HUES48 (cell line): ENCODE measurements at regions not wholly inside any gene's neighbourhood (a gene's known extent, or its start where the extent isn't known, plus 50 kb on each side); places are given as distances from the start of the nearest gene placed in this dataset.
"Not testable (repeated sequence)": the region's sequence is repeated elsewhere in the genome, so short reads cannot be mapped to it uniquely, and the experiment has no call there.

Experiments used
- H3K27ac ChIP-seq: one replicate; pipeline ENCODE4 v1.7.0; 2013; ENCODE audit warnings: low read depth, low read length, inconsistent platforms
- H3K27me3 ChIP-seq: 2 replicates; pipeline ENCODE4 v1.6.1; 2013; ENCODE audit warnings: mild to moderate bottlenecking, low read length; ENCODE audit not compliant: control insufficient read depth, insufficient read depth
- H3K36me3 ChIP-seq: 2 replicates; pipeline ENCODE4 v1.6.1; 2013; ENCODE audit warnings: low read length; ENCODE audit not compliant: control insufficient read depth, insufficient read depth
- H3K4me1 ChIP-seq: 2 replicates; pipeline ENCODE4 v1.6.1; 2013; ENCODE audit warnings: mild to moderate bottlenecking, low read length; ENCODE audit not compliant: control insufficient read depth, insufficient read depth
- H3K4me3 ChIP-seq: 2 replicates; pipeline ENCODE4 v1.5.1; 2013; ENCODE audit warnings: mild to moderate bottlenecking, low read depth, low read length
- H3K9ac ChIP-seq: 2 replicates; pipeline ENCODE4 v1.6.1; 2013; ENCODE audit warnings: mild to moderate bottlenecking, low read depth, low read length, moderate library complexity
- H3K9me3 ChIP-seq: 2 replicates; pipeline ENCODE4 v1.6.1; 2013; ENCODE audit warnings: low read length; ENCODE audit not compliant: control insufficient read depth, insufficient read depth

DNA sequence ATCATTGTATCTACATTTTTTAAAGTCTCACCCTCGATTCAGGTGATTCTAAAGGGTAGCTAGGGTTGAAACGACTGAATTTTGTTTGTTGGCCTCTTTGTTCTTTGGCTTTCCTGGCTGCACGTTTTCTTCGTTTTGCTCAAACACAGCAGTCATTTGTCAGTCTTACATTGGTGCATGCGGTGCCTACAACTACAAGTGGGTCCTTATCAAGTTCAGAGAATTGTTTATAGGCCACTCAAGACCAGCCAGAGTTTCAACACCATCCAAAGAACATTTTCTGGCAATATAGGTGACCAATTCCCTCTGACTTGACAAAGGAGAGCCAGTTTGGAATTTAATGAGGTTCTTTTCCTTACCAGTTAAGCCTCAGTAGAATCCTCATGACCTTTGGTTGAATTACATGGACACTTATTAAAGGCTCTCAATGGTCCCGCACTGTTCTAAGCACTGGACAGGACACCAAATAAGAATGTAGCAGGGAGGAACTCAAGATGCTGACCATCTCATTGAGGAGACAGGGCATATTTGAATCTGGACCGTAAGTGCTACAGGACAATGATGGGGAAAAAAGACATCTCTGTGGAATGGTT is 119.0 kb upstream of the DMRT1 start:
- Histone ChIP-seq H3K4me3 (no peak overlapping the region), H3K9ac (no peak overlapping the region), H3K27me3 (no peaks in the 10 kb centered on the region), H3K27ac (no peak overlapping the region), H3K4me1 (peaks cover 41% of the 10 kb centered on the region), H3K36me3 (no peaks in the 10 kb centered on the region), H3K9me3 (no peaks in the 10 kb centered on the region)

- not testable (repeated sequence) for H3K9ac ChIP-seq, H3K27me3 ChIP-seq, H3K4me3 ChIP-seq, H3K9me3 ChIP-seq, H3K27ac ChIP-seq, H3K36me3 ChIP-seq
- peaks cover 61% of the 10 kb centered on the region for H3K4me1 ChIP-seq
Observed at GRCh38 chr9:724461-724860, 117.0 kb upstream of the DMRT1 start.

DNA sequence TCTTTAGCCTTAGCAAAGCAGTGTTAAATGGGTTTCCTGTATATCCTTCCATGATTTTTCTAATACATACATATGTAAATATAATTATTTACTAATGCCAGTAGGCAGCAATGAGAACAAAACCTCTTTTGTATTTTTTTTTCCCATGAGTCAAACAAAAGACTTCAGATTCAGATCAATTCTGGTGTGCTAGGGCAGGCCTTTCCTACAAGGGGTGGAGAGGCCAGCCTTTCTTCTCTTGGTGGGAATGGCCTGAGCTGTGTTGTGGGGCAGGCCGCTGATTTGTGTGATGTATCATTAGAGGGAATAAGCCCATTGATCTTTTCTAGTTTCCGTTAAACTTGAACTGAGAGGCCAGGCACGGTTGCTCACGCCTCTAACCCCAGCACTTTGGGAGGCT is 115.5 kb upstream of the DMRT1 start:
- Histone ChIP-seq H3K9me3 (no peaks in the 10 kb centered on the region), H3K36me3 (0 out of 2 replicates have a peak, but pooled peaks cover under 1% of the 10 kb centered on the region), H3K27ac (no peak overlapping the region), H3K4me1 (peaks cover 51% of the 10 kb centered on the region), H3K4me3 (no peak overlapping the region), H3K27me3 (no peaks in the 10 kb centered on the region), H3K9ac (no peak overlapping the region)

DNA sequence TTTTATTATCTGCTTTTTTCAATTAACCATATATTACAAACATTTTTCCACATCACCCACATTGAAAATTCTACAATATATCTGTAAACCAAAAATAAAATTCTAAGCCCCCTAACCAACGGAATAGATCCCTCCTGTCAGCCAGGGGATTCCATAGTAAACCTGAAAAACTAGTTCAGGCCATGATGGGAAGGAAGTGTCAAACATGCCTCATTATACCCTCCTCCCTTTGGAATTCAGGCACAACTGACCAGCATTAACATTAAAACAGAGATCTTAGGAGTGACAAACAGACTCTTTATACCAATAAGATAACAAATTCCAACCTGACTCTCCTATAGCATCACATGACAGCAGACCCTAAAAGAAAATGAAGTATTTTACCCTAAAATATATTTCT is 113.7 kb upstream of the DMRT1 start:
- Histone ChIP-seq H3K27ac (peak overlapping the region; percentile 67), H3K9me3 (no peaks in the 10 kb centered on the region), H3K36me3 (peaks cover 13% of the 10 kb centered on the region; the same call in 1 of the 2 replicates), H3K4me3 (no peak overlapping the region), H3K4me1 (peaks cover 49% of the 10 kb centered on the region), H3K27me3 (no peaks in the 10 kb centered on the region), H3K9ac (peak overlapping the region; percentile 39; the same call in 1 of the 2 replicates)

DNA sequence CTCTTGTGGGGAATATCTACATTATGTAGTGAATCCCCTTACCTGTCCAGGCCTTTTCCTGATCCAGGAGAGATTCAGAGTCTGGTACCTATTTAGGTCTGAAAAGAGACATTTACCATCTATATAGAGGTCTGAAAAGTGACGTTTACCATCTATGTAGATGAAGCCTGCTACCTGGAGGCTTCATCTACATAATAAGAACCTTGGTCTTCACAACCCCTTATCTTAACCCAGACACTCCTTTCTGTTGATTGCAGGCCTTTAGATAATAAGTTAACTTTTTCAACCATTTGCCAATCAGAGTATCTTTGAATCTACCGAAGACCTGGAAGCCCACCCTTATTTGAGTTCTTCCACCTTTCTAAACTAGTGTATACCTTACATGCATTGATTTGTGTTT is 113.0 kb upstream of the DMRT1 start:
- 0 out of 2 replicates have a peak overlapping the region, but pooled peaks have one; percentile 39 for H3K9ac ChIP-seq
- H3K9me3 ChIP-seq: no peaks in the 10 kb centered on the region
- H3K4me3 ChIP-seq: no peak overlapping the region
- peaks cover 49% of the 10 kb centered on the region for H3K4me1 ChIP-seq
- peak overlapping the region; percentile 67 for H3K27ac ChIP-seq
- H3K36me3 ChIP-seq: peaks cover 17% of the 10 kb centered on the region; the same call in 1 of the 2 replicates
- no peaks in the 10 kb centered on the region for H3K27me3 ChIP-seq

GRCh38 chr9:731474-731873 is 110.0 kb upstream of the DMRT1 start:
- peaks cover 33% of the 10 kb centered on the region for H3K4me1 ChIP-seq
- H3K36me3 ChIP-seq: peaks cover 33% of the 10 kb centered on the region
- no peaks in the 10 kb centered on the region for H3K9me3 ChIP-seq
- no peak overlapping the region for H3K27ac ChIP-seq
- no peak overlapping the region for H3K4me3 ChIP-seq
- H3K9ac ChIP-seq: no peak overlapping the region
- no peaks in the 10 kb centered on the region for H3K27me3 ChIP-seq

GRCh38 chr9:734831-735511 is 106.5 kb upstream of the DMRT1 start:
- Histone ChIP-seq H3K9me3 (no peaks in the 10 kb centered on the region), H3K4me1 (no peaks in the 10 kb centered on the region), H3K4me3 (no peak overlapping the region), H3K9ac (no peak overlapping the region), H3K36me3 (peaks cover 59% of the 10 kb centered on the region), H3K27me3 (no peaks in the 10 kb centered on the region), H3K27ac (no peak overlapping the region)

DNA sequence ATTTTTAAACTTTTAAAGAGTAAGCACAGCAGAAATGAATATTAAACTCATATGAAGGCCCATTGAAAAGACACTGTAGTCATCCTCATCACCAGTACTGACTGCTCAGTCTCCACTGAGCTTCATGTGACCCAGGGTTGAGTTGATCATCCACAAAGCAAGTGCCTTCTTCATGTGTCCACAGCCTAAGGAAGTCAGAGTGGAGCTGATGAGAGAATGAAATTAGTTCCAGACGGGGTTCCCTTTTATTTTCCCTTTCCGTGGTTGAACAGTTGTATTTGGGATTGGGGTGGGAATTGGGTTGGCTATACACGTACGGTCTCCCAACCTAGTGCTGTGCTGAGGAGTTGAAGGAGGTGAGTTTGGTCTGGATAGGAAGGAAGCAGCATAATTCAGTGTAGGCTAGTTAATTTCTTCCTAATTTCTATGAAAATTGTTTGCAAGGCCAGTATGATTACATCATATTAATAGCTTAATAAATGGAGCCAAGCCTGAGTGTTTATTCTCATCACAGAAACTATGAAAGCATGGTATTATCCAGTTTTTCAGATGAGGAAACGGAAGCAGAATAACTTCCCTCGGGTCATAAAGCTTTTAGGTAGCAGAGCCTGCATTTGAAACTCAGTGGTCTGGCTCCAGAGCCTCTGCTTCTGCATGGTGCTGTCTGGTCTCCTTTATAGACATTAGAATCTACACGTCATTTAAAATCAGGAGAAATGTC is 103.9 kb upstream of the DMRT1 start:
- no peaks in the 10 kb centered on the region for H3K4me1 ChIP-seq
- no peaks in the 10 kb centered on the region for H3K9me3 ChIP-seq
- H3K4me3 ChIP-seq: no peak overlapping the region
- no peaks in the 10 kb centered on the region for H3K27me3 ChIP-seq
- H3K9ac ChIP-seq: no peak overlapping the region
- H3K27ac ChIP-seq: no peak overlapping the region
- H3K36me3 ChIP-seq: peaks cover 67% of the 10 kb centered on the region

DNA sequence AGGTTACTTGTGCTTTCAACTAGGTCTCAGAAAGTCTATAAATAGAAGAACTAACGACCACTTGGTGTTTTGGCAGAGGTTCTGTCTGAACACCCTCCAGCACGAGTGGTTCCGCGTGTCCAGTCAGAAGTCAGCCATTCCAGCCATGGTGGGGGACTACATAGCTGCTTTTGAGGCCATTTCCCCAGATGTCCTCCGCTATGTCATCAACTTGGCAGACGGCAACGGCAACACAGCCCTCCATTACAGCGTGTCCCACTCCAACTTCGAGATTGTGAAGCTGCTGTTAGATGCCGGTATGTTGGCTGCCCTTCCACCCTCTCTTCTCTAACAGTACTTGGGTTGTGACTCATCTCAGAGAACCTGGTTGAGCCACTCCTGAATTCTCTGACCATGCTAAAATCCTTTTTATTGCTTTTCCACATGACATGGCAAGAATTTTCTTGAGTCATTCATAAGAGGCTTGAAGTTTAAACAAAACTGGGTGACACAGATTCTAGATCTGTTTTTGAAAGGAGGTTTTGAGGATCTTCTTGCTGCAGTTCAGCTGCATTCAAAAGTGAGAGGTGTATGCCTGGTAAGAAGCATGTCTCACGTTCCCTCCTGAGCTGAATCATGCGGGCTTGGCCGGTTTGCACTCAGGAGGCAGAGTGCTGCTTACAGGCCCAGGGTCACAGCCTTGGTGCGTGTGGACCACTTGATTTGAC is 103.1 kb upstream of the DMRT1 start:
- no peak overlapping the region for H3K4me3 ChIP-seq
- H3K27ac ChIP-seq: no peak overlapping the region
- peaks cover 67% of the 10 kb centered on the region for H3K36me3 ChIP-seq
- no peaks in the 10 kb centered on the region for H3K4me1 ChIP-seq
- H3K9me3 ChIP-seq: no peaks in the 10 kb centered on the region
- H3K27me3 ChIP-seq: no peaks in the 10 kb centered on the region
- H3K9ac ChIP-seq: no peak overlapping the region

GRCh38 chr9:739362-739761 is 102.1 kb upstream of the DMRT1 start:
- H3K9ac ChIP-seq: no peak overlapping the region
- no peak overlapping the region for H3K27ac ChIP-seq
- peaks cover 65% of the 10 kb centered on the region for H3K36me3 ChIP-seq
- H3K4me3 ChIP-seq: no peak overlapping the region
- 0 out of 2 replicates have a peak, but pooled peaks cover under 1% of the 10 kb centered on the region for H3K4me1 ChIP-seq
- H3K27me3 ChIP-seq: no peaks in the 10 kb centered on the region
- H3K9me3 ChIP-seq: no peaks in the 10 kb centered on the region
